Liver (tissue), 2 donors: ENCODE measurements at regions not wholly inside any gene's neighbourhood (a gene's known extent, or its start where the extent isn't known, plus 50 kb on each side); places are given as distances from the start of the nearest gene placed in this dataset.

Source experiments
- CTCF ChIP-seq: fragments of 150-350 bp; IDR thresholded peaks from 2 replicates; pipeline ENCODE4 v1.5.1; 2017; ENCODE audit warnings: improper control_type of control experiment, low read depth, low read length; ENCODE audit not compliant: missing input control
- REST ChIP-seq: IDR thresholded peaks from 2 replicates; pipeline ENCODE4 v1.6.1; 2016; ENCODE audit warnings: antibody characterized with exemption, mild to moderate bottlenecking
- donor health status: healthy.

GRCh38 chrX:120000490-120001246 is 57.1 kb upstream of the NKAP start:
- TF ChIP-seq CTCF: no peak
- no peak for TF ChIP-seq REST
